ENCODE measurements at regions not wholly inside any gene's neighbourhood (a gene's known extent, or its start where the extent isn't known, plus 50 kb on each side); places are given as distances from the start of the nearest gene placed in this dataset.

- no peak for TF ChIP-seq CTCF (IDR thresholded peaks at IDR 0.05; ENCODE audit: low read depth, low read length)
- TF ChIP-seq EZH2phosphoT487 (IDR thresholded peaks at IDR 0.05; ENCODE audit: low read depth): no peak
Measured at GRCh38 chrX:6694221-6694620, 159.3 kb upstream of the VCX3A start.
